ENCODE measurements at regions not wholly inside any gene's neighbourhood (a gene's known extent, or its start where the extent isn't known, plus 50 kb on each side); places are given as distances from the start of the nearest gene placed in this dataset.

GRCh38 chr11:45450189-45450588 is 164.0 kb upstream of the SYT13 start:
- peaks cover 4% of the 10 kb centered on the region for H3K27me3 Mint-ChIP-seq (ENCODE audit: low read depth)
- H3K79me1 ChIP-seq (ENCODE audit: insufficient read depth, low read depth, low read length, poor library complexity, severe bottlenecking), result no peaks in the 10 kb centered on the region
- H3K79me2 ChIP-seq (ENCODE audit: insufficient read depth, low read length), result no peaks in the 10 kb centered on the region
- no peak overlapping the region for H4K5ac ChIP-seq (ENCODE audit: insufficient read length, low read depth, low read length)
- H3K27ac ChIP-seq (ENCODE audit: insufficient read length, low read depth, low read length), result no peak overlapping the region
- no peak overlapping the region for H3K27ac Mint-ChIP-seq
- no peak overlapping the region for H3K4me2 ChIP-seq (ENCODE audit: insufficient read depth, insufficient read length, low read length)
- WGBS (ENCODE audit: extremely low coverage, insufficient read length, low lambda C conversion rate), result no CpG with 5 or more reads among the region's 3 CpGs
- no peaks in the 10 kb centered on the region for H3K36me3 Mint-ChIP-seq (ENCODE audit: insufficient read depth in 1 of 3, low read depth in 3 of 3)
- no peaks in the 10 kb centered on the region for H3K4me1 ChIP-seq (ENCODE audit: insufficient read depth, low read length)
- H2AFZ ChIP-seq (ENCODE audit: low read length), result no peak overlapping the region
- no peak overlapping the region for H2BK12ac ChIP-seq (ENCODE audit: insufficient read length, low read depth, low read length)
- H3K4me3 Mint-ChIP-seq, result no peak overlapping the region
- no peaks in the 10 kb centered on the region for H3K23me2 ChIP-seq (ENCODE audit: insufficient read length, low read depth, low read length, poor library complexity, severe bottlenecking)
- no peak overlapping the region for H4K8ac ChIP-seq (replicated peaks; ENCODE audit: insufficient read length, low read depth, low read length)
- TF ChIP-seq CTCF (conservative IDR thresholded peaks at IDR 0.05), result no peak
- no peaks in the 10 kb centered on the region for H4K20me1 ChIP-seq (ENCODE audit: control insufficient read depth, insufficient read depth, insufficient read length)
- no peak overlapping the region for H2BK120ac ChIP-seq (ENCODE audit: low read depth, low read length, poor library complexity, severe bottlenecking)
- no peak overlapping the region for H2BK5ac ChIP-seq (ENCODE audit: insufficient read length, low read length)
- H3K18ac ChIP-seq (ENCODE audit: insufficient read length, low read depth, low read length), result no peak overlapping the region
- DNase-seq, result no peak
- H3K4me1 Mint-ChIP-seq, result peaks cover under 1 to 7% of the 10 kb centered on the region in 2 experiments
- no peaks in the 10 kb centered on the region for H3K27me3 ChIP-seq (ENCODE audit: insufficient read depth, low read length)
- no peaks in the 10 kb centered on the region for H3K9me3 ChIP-seq (ENCODE audit: control insufficient read depth, low read depth, low read length)
- H2BK15ac ChIP-seq (ENCODE audit: low read depth, low read length), result no peak overlapping the region
- H3K23ac ChIP-seq (ENCODE audit: insufficient read length, low read depth, low read length), result no peak overlapping the region
- H3K56ac ChIP-seq (ENCODE audit: insufficient read length, low read depth, low read length), result no peak overlapping the region
- H2AK5ac ChIP-seq (ENCODE audit: insufficient read length, low read length), result no peak overlapping the region
- no peak overlapping the region for H3T11ph ChIP-seq (ENCODE audit: low read length)
- no peak overlapping the region for H3K14ac ChIP-seq (ENCODE audit: insufficient read depth, low read length)
- H3K9ac ChIP-seq (ENCODE audit: extremely low read depth, insufficient read length, low read length), result no peak overlapping the region
- no peak overlapping the region for H2BK20ac ChIP-seq (ENCODE audit: low read depth, low read length, poor library complexity, severe bottlenecking)
- H3K9me3 Mint-ChIP-seq, result peaks cover 0 to 3% of the 10 kb centered on the region in 2 experiments; a peak in 2 of 5 replicates
- no peak overlapping the region for H3K4ac ChIP-seq (ENCODE audit: low read depth, low read length)
- H4K91ac ChIP-seq (ENCODE audit: insufficient read length, low read depth, low read length), result no peak overlapping the region

Measured in H9 (cell line).